ENCODE measurements at regions not wholly inside any gene's neighbourhood (a gene's known extent, or its start where the extent isn't known, plus 50 kb on each side); places are given as distances from the start of the nearest gene placed in this dataset.

DNA sequence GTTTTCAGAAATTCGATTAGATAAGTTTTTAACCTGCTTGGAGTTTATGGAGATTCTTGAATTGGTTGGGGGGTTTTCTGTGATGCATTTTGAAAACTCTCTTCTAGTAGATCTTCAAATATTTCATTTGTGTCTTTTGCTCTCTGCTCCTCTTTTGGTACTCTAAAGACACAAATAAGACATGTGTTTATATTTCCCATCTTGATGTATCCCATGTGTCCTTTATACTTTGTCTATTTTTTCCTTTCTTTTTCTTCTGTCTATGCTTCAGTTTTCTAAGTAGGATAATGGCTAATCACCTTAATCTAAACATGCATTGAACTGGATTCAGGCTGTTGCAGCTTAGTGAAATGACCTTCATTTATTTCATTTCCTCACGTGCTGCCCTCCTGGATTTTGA is 63.8 kb upstream of the C1orf87 start:
- H3K27ac Mint-ChIP-seq: no peak overlapping the region
- CTCF ChIA-PET: no interaction called here
- ATAC-seq: no peak

DNA sequence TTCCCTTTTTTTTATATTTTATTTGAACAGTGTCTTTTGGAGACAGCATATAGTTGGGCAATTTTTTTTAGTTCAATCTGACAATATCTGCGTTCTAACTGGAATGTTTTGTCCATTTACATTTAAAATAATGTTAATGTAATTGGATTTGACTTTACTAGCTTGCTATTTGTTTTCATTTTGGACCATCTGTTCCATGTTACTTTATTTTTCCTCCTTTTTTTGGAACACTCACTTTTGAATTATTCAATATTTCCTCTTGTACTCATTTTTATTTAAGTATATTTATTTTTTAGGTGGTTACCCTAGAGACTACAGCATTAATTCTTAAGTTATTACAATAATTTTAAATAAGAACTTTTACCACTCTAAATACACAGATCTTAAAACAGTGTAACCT is 62.8 kb upstream of the C1orf87 start:
- H3K4me3 Mint-ChIP-seq: no peak overlapping the region
- H3K27me3 Mint-ChIP-seq (ENCODE audit: low read depth): no peaks in the 10 kb centered on the region
- ChIA-PET CTCF (no interaction called here), POLR2A (no interaction called here)
- H3K27ac Mint-ChIP-seq: no peak overlapping the region
- H3K4me1 Mint-ChIP-seq: no peaks in the 10 kb centered on the region
- ATAC-seq: no peak
- H3K36me3 Mint-ChIP-seq: no peaks in the 10 kb centered on the region
- no peaks in the 10 kb centered on the region for H3K9me3 Mint-ChIP-seq
- DNase-seq (ENCODE audit: low spot score): no peak
- TF ChIP-seq KAT7 (CRISPR knock-in tag; IDR thresholded peaks at IDR 0.05; ENCODE audit: borderline replicate concordance): no peak
- TF ChIP-seq NFYB (CRISPR knock-in tag; conservative IDR thresholded peaks at IDR 0.05; ENCODE audit: low read depth): no peak
- TF ChIP-seq, protein P1, sequence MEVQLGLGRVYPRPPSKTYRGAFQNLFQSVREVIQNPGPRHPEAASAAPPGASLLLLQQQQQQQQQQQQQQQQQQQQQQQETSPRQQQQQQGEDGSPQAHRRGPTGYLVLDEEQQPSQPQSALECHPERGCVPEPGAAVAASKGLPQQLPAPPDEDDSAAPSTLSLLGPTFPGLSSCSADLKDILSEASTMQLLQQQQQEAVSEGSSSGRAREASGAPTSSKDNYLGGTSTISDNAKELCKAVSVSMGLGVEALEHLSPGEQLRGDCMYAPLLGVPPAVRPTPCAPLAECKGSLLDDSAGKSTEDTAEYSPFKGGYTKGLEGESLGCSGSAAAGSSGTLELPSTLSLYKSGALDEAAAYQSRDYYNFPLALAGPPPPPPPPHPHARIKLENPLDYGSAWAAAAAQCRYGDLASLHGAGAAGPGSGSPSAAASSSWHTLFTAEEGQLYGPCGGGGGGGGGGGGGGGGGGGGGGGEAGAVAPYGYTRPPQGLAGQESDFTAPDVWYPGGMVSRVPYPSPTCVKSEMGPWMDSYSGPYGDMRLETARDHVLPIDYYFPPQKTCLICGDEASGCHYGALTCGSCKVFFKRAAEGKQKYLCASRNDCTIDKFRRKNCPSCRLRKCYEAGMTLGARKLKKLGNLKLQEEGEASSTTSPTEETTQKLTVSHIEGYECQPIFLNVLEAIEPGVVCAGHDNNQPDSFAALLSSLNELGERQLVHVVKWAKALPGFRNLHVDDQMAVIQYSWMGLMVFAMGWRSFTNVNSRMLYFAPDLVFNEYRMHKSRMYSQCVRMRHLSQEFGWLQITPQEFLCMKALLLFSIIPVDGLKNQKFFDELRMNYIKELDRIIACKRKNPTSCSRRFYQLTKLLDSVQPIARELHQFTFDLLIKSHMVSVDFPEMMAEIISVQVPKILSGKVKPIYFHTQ (CRISPR knock-in tag; IDR thresholded peaks at IDR 0.05): no peak
- TF ChIP-seq SMAD4 (CRISPR knock-in tag; IDR thresholded peaks at IDR 0.05): no peak
- TF ChIP-seq, protein P2, sequence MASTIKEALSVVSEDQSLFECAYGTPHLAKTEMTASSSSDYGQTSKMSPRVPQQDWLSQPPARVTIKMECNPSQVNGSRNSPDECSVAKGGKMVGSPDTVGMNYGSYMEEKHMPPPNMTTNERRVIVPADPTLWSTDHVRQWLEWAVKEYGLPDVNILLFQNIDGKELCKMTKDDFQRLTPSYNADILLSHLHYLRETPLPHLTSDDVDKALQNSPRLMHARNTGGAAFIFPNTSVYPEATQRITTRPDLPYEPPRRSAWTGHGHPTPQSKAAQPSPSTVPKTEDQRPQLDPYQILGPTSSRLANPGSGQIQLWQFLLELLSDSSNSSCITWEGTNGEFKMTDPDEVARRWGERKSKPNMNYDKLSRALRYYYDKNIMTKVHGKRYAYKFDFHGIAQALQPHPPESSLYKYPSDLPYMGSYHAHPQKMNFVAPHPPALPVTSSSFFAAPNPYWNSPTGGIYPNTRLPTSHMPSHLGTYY (CRISPR knock-in tag; IDR thresholded peaks at IDR 0.05): no peak
- TF ChIP-seq E2F4 (CRISPR knock-in tag; IDR thresholded peaks at IDR 0.05; ENCODE audit: borderline replicate concordance, low read depth): no peak
- TF ChIP-seq NR2C2 (CRISPR knock-in tag; IDR thresholded peaks at IDR 0.05): no peak

More for the DNA sequence above, 63.8 kb upstream of the C1orf87 start:
- no peaks in the 10 kb centered on the region for H3K27me3 Mint-ChIP-seq (ENCODE audit: low read depth)
- POLR2A ChIA-PET: no interaction called here
- DNase-seq (ENCODE audit: low spot score): no peak
- no peak overlapping the region for H3K4me3 Mint-ChIP-seq
- H3K36me3 Mint-ChIP-seq: no peaks in the 10 kb centered on the region
- no peak for TF ChIP-seq ZNF671 (CRISPR knock-in tag; IDR thresholded peaks at IDR 0.05)
- no peak for TF ChIP-seq USF1 (CRISPR knock-in tag; IDR thresholded peaks at IDR 0.05)
- TF ChIP-seq FOXP1 (CRISPR knock-in tag; IDR thresholded peaks at IDR 0.05; ENCODE audit: borderline replicate concordance): no peak
- TF ChIP-seq ETV6 (CRISPR knock-in tag; IDR thresholded peaks at IDR 0.05): no peak
- no peak for TF ChIP-seq ZSCAN18 (CRISPR knock-in tag; IDR thresholded peaks at IDR 0.05)
- no peak for TF ChIP-seq SMAD3 (CRISPR knock-in tag; IDR thresholded peaks at IDR 0.05; ENCODE audit: borderline replicate concordance)
- TF ChIP-seq TEAD1 (CRISPR knock-in tag; IDR thresholded peaks at IDR 0.05): no peak
- TF ChIP-seq MYBL2 (CRISPR knock-in tag; IDR thresholded peaks at IDR 0.05): no peak
- TF ChIP-seq, protein P3, sequence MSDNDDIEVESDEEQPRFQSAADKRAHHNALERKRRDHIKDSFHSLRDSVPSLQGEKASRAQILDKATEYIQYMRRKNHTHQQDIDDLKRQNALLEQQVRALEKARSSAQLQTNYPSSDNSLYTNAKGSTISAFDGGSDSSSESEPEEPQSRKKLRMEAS (CRISPR knock-in tag; IDR thresholded peaks at IDR 0.05): no peak
- TF ChIP-seq, protein P4, sequence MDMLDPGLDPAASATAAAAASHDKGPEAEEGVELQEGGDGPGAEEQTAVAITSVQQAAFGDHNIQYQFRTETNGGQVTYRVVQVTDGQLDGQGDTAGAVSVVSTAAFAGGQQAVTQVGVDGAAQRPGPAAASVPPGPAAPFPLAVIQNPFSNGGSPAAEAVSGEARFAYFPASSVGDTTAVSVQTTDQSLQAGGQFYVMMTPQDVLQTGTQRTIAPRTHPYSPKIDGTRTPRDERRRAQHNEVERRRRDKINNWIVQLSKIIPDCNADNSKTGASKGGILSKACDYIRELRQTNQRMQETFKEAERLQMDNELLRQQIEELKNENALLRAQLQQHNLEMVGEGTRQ (CRISPR knock-in tag; IDR thresholded peaks at IDR 0.05): no peak
- no peak for TF ChIP-seq RELA (CRISPR knock-in tag; IDR thresholded peaks at IDR 0.05; ENCODE audit: borderline replicate concordance)
- TF ChIP-seq, protein P5, sequence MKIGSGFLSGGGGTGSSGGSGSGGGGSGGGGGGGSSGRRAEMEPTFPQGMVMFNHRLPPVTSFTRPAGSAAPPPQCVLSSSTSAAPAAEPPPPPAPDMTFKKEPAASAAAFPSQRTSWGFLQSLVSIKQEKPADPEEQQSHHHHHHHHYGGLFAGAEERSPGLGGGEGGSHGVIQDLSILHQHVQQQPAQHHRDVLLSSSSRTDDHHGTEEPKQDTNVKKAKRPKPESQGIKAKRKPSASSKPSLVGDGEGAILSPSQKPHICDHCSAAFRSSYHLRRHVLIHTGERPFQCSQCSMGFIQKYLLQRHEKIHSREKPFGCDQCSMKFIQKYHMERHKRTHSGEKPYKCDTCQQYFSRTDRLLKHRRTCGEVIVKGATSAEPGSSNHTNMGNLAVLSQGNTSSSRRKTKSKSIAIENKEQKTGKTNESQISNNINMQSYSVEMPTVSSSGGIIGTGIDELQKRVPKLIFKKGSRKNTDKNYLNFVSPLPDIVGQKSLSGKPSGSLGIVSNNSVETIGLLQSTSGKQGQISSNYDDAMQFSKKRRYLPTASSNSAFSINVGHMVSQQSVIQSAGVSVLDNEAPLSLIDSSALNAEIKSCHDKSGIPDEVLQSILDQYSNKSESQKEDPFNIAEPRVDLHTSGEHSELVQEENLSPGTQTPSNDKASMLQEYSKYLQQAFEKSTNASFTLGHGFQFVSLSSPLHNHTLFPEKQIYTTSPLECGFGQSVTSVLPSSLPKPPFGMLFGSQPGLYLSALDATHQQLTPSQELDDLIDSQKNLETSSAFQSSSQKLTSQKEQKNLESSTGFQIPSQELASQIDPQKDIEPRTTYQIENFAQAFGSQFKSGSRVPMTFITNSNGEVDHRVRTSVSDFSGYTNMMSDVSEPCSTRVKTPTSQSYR (CRISPR knock-in tag; IDR thresholded peaks at IDR 0.05): no peak
- TF ChIP-seq SOX15 (CRISPR knock-in tag; IDR thresholded peaks at IDR 0.05): no peak
- TF ChIP-seq, protein P2 (CRISPR knock-in tag; IDR thresholded peaks at IDR 0.05): no peak
- TF ChIP-seq, protein P6, sequence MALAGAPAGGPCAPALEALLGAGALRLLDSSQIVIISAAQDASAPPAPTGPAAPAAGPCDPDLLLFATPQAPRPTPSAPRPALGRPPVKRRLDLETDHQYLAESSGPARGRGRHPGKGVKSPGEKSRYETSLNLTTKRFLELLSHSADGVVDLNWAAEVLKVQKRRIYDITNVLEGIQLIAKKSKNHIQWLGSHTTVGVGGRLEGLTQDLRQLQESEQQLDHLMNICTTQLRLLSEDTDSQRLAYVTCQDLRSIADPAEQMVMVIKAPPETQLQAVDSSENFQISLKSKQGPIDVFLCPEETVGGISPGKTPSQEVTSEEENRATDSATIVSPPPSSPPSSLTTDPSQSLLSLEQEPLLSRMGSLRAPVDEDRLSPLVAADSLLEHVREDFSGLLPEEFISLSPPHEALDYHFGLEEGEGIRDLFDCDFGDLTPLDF (CRISPR knock-in tag; IDR thresholded peaks at IDR 0.05): no peak
- no peaks in the 10 kb centered on the region for H3K4me1 Mint-ChIP-seq
- no peaks in the 10 kb centered on the region for H3K9me3 Mint-ChIP-seq
